Kidney (tissue), 13 donors: ENCODE measurements at regions not wholly inside any gene's neighbourhood (a gene's known extent, or its start where the extent isn't known, plus 50 kb on each side); places are given as distances from the start of the nearest gene placed in this dataset.

ENCODE experiments used
- DNase-seq, 5 donors: peaks; one replicate each; pipeline ENCODE4 v3.0.0-alpha.2; 2013 to 2020
- FAIRE-seq: peaks from 2 replicates; lab custom pipeline; 2012; peaks lifted over from hg19 to GRCh38; lab: Jason Lieb, UNC
- H3K27ac ChIP-seq, 2 donors: one replicate each; pipeline ENCODE4 v1.7.0; 2013; ENCODE audit warnings: low read depth in 2 of 2, low read length in 2 of 2, inconsistent platforms in 1 of 2
- H3K27me3 ChIP-seq: one replicate; pipeline ENCODE4 v1.7.1; 2013; ENCODE audit warnings: low read length, inconsistent platforms; ENCODE audit not compliant: control insufficient read depth, insufficient read depth
- H3K36me3 ChIP-seq, 3 donors: one replicate each; pipeline versions ENCODE4 v1.7.0 to v1.7.1; 2013; ENCODE audit warnings: low read length in 3 of 3, control low read depth in 1 of 3, inconsistent platforms in 1 of 3; ENCODE audit not compliant: insufficient read depth in 3 of 3, control insufficient read depth in 2 of 3
- H3K4me1 ChIP-seq, 3 donors: one replicate each; pipeline versions ENCODE4 v1.7.0 to v1.7.1; 2013; ENCODE audit warnings: low read length in 3 of 3, inconsistent platforms in 1 of 3, low read depth in 1 of 3; ENCODE audit not compliant: control insufficient read depth in 2 of 3, insufficient read depth in 2 of 3
- H3K4me3 ChIP-seq, 3 donors: one replicate each; pipeline versions ENCODE4 v1.7.0 to v1.8.1; 2013; ENCODE audit warnings: low read length in 3 of 3, control low read depth in 1 of 3, inconsistent platforms in 1 of 3
- H3K9ac ChIP-seq, 3 donors: one replicate each; pipeline versions ENCODE4 v1.7.0 to v1.7.1; 2013; ENCODE audit warnings: low read length in 3 of 3, control low read depth in 1 of 3, inconsistent platforms in 1 of 3
- H3K9me3 ChIP-seq, 3 donors: one replicate each; pipeline versions ENCODE4 v1.7.0 to v1.7.1; 2013; ENCODE audit warnings: low read length in 3 of 3, control low read depth in 1 of 3, inconsistent platforms in 1 of 3; ENCODE audit not compliant: control insufficient read depth in 2 of 3, insufficient read depth in 1 of 3
- CTCF ChIP-seq: IDR thresholded peaks from 3 replicates; pipeline ENCODE4 v1.5.1; 2012; ENCODE audit warnings: mild to moderate bottlenecking, moderate library complexity, borderline replicate concordance; ENCODE audit not compliant: insufficient read depth; ENCODE audit errors: extremely low read depth
- intact Hi-C: fragments of 100-400 bp; cut with DNase I; formaldehyde crosslinking; loops from one replicate; pipeline ENCODE4 v1.11.1; 2022
- donor health status: control.
- donor health status: control.
- donor health status: control.
- donor health status: control.
- donor health status: control.
- donor health status: DM: yes; HTN: yes; CAD: no.
- donor health status: Normal renal cell carcinoma (clear cell type).

GRCh38 chr1:214831956-214832355 lies 229.0 kb downstream of the CENPF start:
- FAIRE-seq: no peak
- no peak for TF ChIP-seq CTCF
- intact Hi-C loops: no loop called here
- Histone ChIP-seq H3K9me3 (peaks cover 0 to 4% (median 4%) of the 10 kb centered on the region in 3 donors), H3K9ac (no peak overlapping the region), H3K27ac (no peak overlapping the region), H3K4me1 (no peaks in the 10 kb centered on the region), H3K4me3 (no peak overlapping the region), H3K36me3 (no peaks in the 10 kb centered on the region), H3K27me3 (no peaks in the 10 kb centered on the region)
- no peak for DNase-seq

GRCh38 chr1:214833178-214833756 lies 230.3 kb downstream of the CENPF start:
- H3K27ac ChIP-seq: no peak overlapping the region
- no peak overlapping the region for H3K9ac ChIP-seq
- no peak overlapping the region for H3K4me3 ChIP-seq
- peaks cover 0 to 3% (median under 1%) of the 10 kb centered on the region in 3 donors for H3K9me3 ChIP-seq
- DNase-seq (no peak), FAIRE-seq (no peak)
- H3K27me3 ChIP-seq: no peaks in the 10 kb centered on the region
- no peaks in the 10 kb centered on the region for H3K36me3 ChIP-seq
- no peaks in the 10 kb centered on the region for H3K4me1 ChIP-seq
- no peak for TF ChIP-seq CTCF
- intact Hi-C loops: no loop called here

- intact Hi-C loops: no loop called here
- FAIRE-seq (no peak), DNase-seq (no peak)
- no peak for TF ChIP-seq CTCF
- no peaks in the 10 kb centered on the region for H3K36me3 ChIP-seq
- no peak overlapping the region for H3K27ac ChIP-seq
- H3K27me3 ChIP-seq: no peaks in the 10 kb centered on the region
- no peaks in the 10 kb centered on the region for H3K4me1 ChIP-seq
- no peak overlapping the region for H3K4me3 ChIP-seq
- no peaks in the 10 kb centered on the region for H3K9me3 ChIP-seq
- no peak overlapping the region for H3K9ac ChIP-seq
Measured at GRCh38 chr1:214837376-214837775, 234.4 kb downstream of the CENPF start.

GRCh38 chr1:214838351-214838750 lies 235.4 kb downstream of the CENPF start:
- no peaks in the 10 kb centered on the region for H3K27me3 ChIP-seq
- H3K27ac ChIP-seq: no peak overlapping the region
- H3K9me3 ChIP-seq: no peaks in the 10 kb centered on the region
- no peak for FAIRE-seq
- no peak overlapping the region for H3K9ac ChIP-seq
- H3K36me3 ChIP-seq: no peaks in the 10 kb centered on the region
- DNase-seq: peak in 3 of 5 donors; percentile 15 to 25 (median 17)
- no peak for TF ChIP-seq CTCF
- no peak overlapping the region for H3K4me3 ChIP-seq
- intact Hi-C loops: no loop called here
- H3K4me1 ChIP-seq: no peaks in the 10 kb centered on the region
